NCI-H226 (cell line): ENCODE measurements at regions not wholly inside any gene's neighbourhood (a gene's known extent, or its start where the extent isn't known, plus 50 kb on each side); places are given as distances from the start of the nearest gene placed in this dataset.

Source experiments
- DNase-seq: peaks from one replicate; pipeline ENCODE4 v3.0.0-alpha.2; 2015

DNA sequence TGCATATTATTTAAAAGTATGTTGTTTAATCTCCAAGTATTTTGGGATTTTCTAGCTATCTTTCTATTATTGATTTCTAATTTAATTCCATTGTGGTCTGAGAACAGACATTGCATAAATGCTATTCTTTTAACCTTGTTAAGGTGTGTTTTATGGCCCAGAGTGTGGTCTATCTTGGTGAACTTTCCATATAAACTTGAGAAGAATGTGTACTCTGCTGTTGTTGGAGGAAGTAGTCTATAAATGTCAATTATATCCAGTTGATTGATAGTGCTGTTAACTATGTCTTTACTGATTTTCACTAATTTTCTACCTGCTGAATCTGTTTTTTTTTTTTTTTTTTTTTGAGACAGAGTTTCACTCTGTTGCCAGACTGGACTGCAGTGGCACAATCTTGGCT is 180.9 kb downstream of the ZNF621 start:
- no peak for DNase-seq

- no peak for DNase-seq
Observed at GRCh38 chr3:40713306-40713705, 188.5 kb downstream of the ZNF621 start.

DNA sequence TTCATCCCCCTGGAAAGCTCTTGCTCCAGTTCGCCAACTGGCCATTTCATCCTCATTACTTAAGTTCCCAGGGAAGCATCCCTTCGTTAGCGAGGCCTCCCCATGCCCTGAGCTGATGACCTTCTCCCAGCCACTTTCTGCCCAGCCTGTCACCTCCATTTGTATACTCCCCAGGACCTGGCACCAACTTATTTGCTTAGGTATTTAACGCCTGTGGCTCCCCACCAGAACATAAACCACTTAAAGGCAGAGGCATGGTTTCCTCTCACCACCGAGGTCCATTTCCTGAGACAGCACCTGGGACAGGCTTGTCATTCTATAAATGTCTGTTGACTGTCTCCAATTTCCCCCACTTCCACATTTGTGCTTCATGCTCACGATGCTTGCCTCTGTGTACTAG is 189.0 kb downstream of the ZNF621 start:
- no peak for DNase-seq

DNA sequence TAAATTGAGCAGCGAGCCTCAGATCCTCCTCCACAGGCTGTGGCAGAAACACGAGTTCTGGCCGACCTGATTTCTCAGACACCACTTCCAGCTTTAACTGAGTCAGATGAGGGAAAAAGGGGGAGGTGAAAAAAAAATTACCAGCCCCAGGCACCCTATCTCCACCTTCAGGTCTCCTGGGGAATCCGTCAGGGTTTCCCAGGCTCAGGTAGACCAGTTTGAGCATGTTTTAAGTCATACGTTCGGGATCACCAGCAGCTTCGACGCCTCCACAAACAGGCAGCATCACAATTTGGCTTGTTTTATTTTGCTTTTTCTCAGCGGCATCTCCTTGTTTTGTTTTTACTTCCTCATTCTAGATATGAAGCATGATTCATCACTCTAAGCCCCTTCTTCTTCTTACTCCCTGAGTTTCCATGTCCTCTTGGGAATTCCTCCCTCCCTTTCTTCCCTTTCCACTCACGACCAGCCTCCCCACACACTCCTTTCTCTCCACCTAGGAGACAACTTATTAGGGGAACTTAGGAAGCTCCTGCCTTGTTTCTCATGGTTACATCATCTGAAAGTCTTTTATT is 190.1 kb downstream of the ZNF621 start:
- no peak for DNase-seq

DNA sequence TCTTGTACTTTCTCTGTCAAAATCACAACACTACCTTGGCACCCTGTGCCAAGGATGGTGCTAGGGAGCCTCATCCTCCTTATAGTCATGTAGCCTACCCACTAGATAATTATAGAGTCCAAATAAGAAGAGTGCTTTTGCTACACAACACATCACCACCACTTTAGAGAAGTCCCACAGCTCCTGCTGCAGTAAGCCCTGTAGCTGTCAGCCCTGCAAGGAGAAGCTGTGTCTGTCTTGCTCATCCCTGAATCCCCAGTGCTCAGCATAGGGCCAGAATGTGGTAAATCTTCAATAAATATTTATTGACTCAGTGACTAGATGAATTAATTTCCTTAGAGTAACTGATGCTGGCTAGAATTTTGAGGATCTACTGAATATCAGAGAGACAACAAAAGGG is 190.8 kb downstream of the ZNF621 start:
- no peak for DNase-seq

DNA sequence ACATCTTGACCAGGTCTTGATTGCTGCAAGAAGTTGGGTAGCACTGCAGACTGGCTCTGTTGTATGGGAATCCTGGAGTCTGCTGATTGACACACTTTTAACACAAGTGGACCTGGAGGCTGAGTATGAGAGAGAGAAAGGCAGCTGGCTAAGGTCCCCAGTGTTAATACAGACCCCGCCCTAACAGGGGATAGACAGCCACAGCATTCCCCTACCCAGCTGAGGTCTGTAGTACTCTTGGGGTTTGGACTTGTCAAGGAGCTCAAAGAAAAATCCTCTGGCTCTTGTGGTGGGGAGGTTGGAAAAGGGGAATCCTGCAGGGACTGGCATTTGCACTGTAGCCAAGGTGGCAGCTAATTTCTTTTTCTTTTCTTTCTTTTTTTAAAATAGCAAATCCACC is 192.7 kb downstream of the ZNF621 start:
- no peak for DNase-seq

DNA sequence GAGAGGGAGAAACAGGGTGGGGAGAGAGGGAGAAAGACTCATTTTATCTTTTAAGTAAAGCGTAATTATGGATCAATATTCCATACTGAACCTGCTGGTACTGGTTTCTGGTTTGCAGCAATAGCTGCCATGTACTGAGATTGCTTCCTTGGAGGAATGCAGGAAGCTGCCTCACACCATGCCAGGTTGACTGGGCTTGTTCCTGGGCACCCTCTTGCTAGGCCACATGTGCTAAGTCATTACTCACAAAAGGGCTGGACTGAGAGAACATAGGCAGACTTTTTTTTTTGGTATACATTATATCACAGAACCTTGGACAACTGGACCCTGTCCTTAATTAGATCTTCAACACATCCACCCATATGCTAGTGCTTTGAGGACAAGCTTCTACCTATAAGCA is 193.4 kb downstream of the ZNF621 start:
- DNase-seq, result no peak

- no peak for DNase-seq
Observed at GRCh38 chr3:40718681-40719080, 193.9 kb downstream of the ZNF621 start.

DNA sequence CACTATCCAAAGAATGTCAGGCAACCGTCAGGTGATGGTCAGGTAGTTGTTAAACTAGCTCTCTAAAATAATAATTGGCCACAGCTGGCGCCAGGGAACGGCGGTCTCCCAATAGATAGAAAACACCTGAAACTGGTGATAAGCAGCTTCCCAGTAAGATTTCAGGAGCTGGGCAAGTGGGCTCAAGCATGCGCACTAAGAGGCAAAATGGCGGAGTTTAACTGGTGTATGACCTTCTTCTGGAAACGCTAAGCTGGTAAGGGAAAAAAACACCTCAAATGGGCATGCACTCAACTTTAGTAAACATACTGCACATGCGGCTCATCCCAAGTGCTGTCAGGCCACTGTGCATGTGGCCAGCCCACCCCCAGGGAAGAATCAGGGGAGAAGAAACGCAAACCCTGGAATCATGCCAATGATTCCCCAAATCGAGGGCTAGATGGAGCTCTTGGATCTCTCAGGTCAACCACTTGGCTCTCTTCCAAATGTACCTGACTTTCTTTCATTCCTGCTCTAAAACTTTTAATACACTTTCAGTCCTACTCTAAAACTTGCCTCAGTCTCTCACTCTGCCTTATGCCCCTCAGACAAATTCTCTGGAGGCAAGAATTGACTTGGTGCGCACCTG is 195.0 kb downstream of the ZNF621 start:
- DNase-seq, result no peak

DNA sequence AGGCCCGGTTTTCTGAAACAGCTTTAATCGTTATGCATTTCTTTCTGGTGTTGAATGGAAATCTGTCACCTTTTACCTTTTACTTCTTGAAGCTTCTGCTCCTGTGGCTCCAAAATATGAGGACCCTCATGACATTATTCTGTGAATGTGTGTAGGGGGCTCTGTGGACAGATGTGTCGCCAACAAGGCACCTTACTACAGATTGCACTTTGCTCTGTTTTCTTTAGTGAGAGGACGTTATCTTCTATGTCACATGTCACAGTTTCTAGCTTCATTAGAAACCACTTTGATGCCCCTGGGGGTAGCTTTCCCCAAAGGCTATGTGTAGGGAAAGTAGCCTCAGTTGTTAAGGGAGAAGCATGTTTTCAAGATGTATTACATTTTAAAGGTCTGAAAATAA is 195.6 kb downstream of the ZNF621 start:
- DNase-seq, result no peak

DNA sequence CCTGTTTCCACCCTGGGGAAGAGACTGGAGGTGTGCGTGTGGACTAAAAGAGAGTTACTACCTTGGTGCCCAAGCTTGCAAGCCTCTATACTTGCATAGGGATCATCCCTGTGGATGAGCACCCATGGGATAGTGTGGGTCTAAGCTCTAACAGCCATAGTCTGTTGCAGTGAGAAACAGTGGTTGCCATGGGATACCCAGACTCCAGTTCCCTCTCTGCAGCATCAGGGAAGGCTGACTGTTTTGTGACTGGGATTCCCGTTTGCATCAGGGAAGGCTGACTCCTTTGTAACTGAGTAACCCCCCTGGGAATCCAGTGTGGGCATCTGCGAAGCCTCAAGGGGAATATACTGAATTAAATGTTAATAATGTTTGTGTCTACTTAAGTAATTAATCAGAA is 196.1 kb downstream of the ZNF621 start:
- no peak for DNase-seq

DNA sequence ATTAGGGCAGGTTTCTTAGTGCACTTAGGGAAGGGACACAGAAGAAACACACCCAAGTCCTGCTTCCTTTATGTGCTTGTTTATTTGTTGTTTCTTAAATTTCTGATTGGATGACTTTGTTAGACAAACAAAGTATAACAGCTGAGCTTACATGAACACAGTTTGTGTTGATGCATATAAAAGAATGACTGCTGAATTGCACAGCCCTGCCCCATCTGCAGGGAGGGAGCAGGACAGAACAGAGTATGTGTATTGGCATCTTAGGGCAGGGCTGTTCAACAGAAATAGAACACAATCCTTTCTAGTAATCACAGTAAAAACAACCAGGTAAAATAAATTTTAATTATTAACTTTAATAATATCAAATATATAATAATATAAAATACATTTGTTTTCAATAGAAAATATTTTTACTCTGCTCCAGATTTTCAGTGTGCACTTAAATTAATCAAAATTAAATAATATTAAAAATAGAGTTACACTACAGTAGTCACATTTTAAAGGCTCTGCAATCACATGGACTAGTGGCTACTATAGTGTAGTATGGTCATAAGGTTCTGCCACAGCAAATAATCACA is 198.4 kb downstream of the ZNF621 start:
- DNase-seq, result no peak

DNA sequence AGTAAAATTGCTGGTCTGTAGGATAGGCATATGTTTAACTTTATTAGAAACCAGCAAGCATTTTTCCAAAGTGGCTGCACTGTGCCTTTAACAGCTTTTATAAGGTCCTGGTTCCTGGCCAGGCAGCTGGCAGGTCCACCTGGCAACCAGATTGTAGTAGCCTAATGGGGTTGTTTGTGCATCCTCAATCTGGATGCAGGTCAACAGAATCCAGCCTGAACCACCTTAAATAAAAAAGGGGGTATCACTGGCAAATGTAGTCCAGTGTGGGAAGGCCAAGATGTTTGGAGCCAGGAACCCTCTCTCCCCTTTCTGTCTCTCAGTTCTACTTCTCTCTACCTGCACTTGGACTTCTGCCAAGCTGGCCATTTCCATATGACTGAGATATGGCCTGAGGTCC is 200.3 kb downstream of the ZNF621 start:
- DNase-seq, result no peak

DNA sequence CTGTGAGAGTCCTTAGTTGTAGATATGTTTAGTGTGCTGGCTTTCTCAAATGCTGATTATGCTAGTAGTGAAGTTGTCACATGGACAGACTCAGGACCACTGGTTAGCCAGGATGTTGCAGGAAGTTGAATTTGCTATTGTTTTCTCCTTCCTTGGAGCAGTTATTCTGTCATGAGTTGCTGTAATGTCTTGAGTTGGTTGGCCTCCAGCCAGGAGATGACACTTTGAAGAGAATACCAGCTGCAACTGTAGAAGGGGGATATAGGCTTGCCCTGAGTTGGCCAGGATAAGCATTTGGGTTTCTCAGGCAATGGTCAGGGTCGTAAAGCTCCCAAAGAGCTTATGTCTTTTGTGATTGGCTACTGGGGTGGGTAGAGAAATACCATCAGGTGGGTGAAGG is 206.7 kb downstream of the ZNF621 start:
- no peak for DNase-seq

GRCh38 chr3:40736943-40737342 is 212.2 kb downstream of the ZNF621 start:
- no peak for DNase-seq

GRCh38 chr3:40737343-40737742 is 212.6 kb downstream of the ZNF621 start:
- no peak for DNase-seq

GRCh38 chr3:40739971-40740370 is 215.2 kb downstream of the ZNF621 start:
- DNase-seq, result no peak

GRCh38 chr3:40741729-40742128 is 217.0 kb downstream of the ZNF621 start:
- no peak for DNase-seq

DNA sequence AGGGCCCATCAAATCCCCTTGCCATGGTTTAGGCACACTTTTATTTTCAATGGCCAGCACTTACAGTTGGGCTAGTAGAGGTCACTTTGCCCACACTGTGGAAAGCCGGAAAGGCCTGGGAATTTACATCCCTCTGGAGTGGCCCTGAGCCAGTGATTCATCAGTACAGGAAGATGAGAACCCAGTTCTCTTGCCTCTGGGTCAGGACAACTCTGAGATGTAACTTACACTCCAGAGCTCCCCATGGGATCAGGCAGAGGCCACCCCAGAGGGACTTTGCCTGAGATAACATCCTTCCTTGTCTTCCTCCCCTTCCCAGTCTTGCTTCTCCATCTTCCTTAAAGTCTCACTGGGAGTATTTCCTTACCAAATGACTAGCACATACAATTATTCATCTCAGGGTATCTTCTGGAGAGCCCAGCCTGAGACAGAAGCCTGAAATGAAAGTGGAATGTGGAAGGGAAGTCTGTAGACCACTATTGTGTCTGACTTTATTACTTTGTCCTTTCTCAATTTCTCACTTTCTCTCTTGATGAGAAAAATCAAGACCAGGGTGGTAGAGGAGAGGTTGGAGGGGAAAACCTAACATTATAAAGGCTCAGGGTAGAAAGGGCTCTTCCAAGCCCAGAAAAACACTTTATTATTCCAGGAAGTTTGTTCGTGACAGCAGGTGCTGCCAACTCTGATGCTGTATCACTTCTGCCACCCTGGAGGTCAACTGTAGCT is 220.8 kb downstream of the ZNF621 start:
- no peak for DNase-seq

DNA sequence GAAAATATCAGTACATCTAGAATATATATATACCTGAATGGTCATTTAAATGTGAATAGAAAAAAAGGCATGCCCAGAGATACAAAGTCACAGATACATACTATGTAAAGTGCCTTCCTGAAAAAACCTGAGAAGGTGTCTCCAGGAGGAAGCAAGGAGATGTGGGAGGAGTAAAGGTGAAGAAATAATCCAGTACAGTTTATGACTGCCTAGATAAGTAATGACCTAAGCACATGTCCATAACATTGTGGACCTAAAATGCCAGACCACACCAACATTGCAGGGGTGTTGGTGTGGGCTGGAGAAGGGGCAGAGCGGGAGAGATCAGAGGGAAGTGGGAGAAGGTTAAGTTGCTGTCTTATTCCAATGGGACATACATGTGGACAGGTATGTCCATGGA is 226.9 kb downstream of the ZNF621 start:
- DNase-seq, result no peak

DNA sequence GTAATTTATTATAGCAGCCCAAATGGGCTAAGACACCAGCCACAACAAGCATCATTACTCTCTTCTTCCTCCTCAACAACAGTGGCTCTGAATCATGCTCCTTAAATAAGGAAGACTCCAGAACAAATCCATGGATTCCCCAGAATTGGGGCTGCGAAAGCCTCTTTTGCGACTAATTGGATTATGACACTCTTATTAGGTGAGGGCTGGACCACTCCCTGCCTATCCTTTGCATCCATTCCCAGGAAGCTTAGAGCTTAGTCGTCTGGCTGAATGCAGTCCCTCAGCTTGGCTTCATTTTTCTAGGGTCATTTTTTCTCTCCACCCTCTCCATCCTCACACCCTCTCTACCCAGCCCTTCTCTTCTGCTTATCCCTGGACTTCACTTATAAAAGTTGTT is 227.7 kb downstream of the ZNF621 start:
- DNase-seq, result no peak

GRCh38 chr3:40753291-40753770 is 228.6 kb downstream of the ZNF621 start:
- no peak for DNase-seq

- DNase-seq, result no peak
Observed at GRCh38 chr3:40753951-40754350, 229.2 kb downstream of the ZNF621 start.

- no peak for DNase-seq
Observed at GRCh38 chr3:40754994-40755393, 230.2 kb downstream of the ZNF621 start.
